ENCODE measurements at regions not wholly inside any gene's neighbourhood (a gene's known extent, or its start where the extent isn't known, plus 50 kb on each side); places are given as distances from the start of the nearest gene placed in this dataset.

DNA sequence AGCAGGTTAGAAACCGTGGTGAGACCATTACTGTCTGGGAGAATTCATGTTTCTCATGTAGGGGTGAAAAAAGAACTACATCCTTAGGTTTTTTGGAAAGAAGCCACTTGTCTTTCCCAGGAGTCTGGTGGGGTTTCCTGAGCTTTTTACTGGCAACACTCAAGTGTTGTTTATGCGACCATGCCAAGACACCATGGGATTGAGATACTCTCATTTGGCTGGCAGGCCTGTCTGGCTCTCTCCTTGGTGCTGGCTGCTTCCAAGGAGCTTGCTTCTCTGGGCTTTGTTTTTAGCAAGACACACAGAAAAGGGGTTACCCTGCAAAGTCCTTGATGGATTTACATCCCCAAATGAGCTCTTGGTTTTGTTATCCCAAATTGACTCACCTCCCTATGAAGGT, 80.9 kb upstream of the ISL1 start:
- TF ChIP-seq ZNF565 (CRISPR knock-in tag; conservative IDR thresholded peaks at IDR 0.05; ENCODE audit: low read depth) (no peak), TCF4 (CRISPR knock-in tag; IDR thresholded peaks at IDR 0.05; ENCODE audit: borderline replicate concordance) (no peak), ZNF8 (CRISPR knock-in tag; IDR thresholded peaks at IDR 0.05) (no peak), ZFP30 (CRISPR knock-in tag; IDR thresholded peaks at IDR 0.05) (no peak), RARB (CRISPR knock-in tag; IDR thresholded peaks at IDR 0.05) (no peak), CSDC2 (CRISPR knock-in tag; IDR thresholded peaks at IDR 0.05) (no peak), TOX (CRISPR knock-in tag; IDR thresholded peaks at IDR 0.05; ENCODE audit: borderline replicate concordance) (no peak), SNAI2 (CRISPR knock-in tag; IDR thresholded peaks at IDR 0.05) (no peak), BACH2 (CRISPR knock-in tag; IDR thresholded peaks at IDR 0.05; ENCODE audit: borderline replicate concordance) (no peak), OSR1 (CRISPR knock-in tag; IDR thresholded peaks at IDR 0.05) (no peak), ESRRG (CRISPR knock-in tag; IDR thresholded peaks at IDR 0.05) (no peak), ISL1 (CRISPR knock-in tag; IDR thresholded peaks at IDR 0.05) (no peak)
- TF ChIP-seq, protein P1, sequence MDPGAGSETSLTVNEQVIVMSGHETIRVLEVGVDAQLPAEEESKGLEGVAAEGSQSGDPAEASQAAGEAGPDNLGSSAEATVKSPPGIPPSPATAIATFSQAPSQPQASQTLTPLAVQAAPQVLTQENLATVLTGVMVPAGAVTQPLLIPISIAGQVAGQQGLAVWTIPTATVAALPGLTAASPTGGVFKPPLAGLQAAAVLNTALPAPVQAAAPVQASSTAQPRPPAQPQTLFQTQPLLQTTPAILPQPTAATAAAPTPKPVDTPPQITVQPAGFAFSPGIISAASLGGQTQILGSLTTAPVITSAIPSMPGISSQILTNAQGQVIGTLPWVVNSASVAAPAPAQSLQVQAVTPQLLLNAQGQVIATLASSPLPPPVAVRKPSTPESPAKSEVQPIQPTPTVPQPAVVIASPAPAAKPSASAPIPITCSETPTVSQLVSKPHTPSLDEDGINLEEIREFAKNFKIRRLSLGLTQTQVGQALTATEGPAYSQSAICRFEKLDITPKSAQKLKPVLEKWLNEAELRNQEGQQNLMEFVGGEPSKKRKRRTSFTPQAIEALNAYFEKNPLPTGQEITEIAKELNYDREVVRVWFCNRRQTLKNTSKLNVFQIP (CRISPR knock-in tag; IDR thresholded peaks at IDR 0.05; ENCODE audit: borderline replicate concordance, low read depth): no peak
- TF ChIP-seq, protein P2, sequence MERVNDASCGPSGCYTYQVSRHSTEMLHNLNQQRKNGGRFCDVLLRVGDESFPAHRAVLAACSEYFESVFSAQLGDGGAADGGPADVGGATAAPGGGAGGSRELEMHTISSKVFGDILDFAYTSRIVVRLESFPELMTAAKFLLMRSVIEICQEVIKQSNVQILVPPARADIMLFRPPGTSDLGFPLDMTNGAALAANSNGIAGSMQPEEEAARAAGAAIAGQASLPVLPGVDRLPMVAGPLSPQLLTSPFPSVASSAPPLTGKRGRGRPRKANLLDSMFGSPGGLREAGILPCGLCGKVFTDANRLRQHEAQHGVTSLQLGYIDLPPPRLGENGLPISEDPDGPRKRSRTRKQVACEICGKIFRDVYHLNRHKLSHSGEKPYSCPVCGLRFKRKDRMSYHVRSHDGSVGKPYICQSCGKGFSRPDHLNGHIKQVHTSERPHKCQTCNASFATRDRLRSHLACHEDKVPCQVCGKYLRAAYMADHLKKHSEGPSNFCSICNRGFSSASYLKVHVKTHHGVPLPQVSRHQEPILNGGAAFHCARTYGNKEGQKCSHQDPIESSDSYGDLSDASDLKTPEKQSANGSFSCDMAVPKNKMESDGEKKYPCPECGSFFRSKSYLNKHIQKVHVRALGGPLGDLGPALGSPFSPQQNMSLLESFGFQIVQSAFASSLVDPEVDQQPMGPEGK (CRISPR knock-in tag; IDR thresholded peaks at IDR 0.05; ENCODE audit: borderline replicate concordance): no peak

Data from SK-N-SH treated with all-trans-retinoic acid at 6 μM for 48 hours (cell line).